Omental fat pad (tissue), 3 donors: ENCODE measurements at regions not wholly inside any gene's neighbourhood (a gene's known extent, or its start where the extent isn't known, plus 50 kb on each side); places are given as distances from the start of the nearest gene placed in this dataset.

Experiments
- ATAC-seq: fragments of 150-250 bp; one replicate; pipeline ENCODE4 v1.9.1; 2016; ENCODE audit warnings: mild to moderate bottlenecking, moderate library complexity; ENCODE audit not compliant: low FRiP score
- DNase-seq: peaks from one replicate; pipeline ENCODE4 v3.0.0-alpha.2; 2019; ENCODE audit warnings: low spot score
- TF ChIP-seq, protein P1 (sequence below), 3 donors: fragments of 450-650 bp; IDR thresholded peaks; one replicate each; pipeline ENCODE4 v1.5.1; 2016 to 2017; ENCODE audit warnings: antibody characterized with exemption in 3 of 3, mild to moderate bottlenecking in 3 of 3, moderate library complexity in 2 of 3

DNA sequence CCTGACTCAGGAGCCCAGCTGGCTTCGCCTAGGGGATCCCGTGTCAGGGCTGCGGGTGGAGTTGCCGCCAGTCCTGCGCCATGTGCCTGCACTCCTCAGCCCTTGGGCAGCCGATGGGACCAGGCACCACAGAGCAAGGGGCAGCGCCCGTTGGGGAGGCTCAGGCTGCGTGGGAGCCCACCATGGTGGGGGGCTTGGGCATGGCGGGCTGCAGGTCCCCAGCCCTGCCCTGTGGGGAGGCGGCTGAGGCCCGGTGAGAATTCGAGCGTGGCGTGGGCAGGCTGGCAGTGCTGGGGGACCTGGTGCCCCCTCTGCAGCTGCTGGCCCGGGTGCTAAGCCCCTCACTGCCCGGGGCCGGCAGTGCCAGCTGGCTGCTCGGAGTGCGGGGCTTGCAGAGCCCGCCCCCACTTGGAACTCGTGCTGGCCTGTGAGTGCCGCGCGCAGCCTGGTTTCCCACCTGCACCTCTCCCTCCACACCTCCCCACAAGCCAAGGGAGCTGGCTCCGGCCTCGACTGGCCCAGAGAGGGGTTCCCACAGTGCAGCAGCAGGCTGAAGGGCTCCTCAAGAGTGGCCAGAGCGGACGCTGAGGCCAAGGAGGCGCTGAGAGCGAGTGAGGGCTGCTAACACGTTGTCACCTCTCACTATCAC, 135.1 kb upstream of the SEL1L start:
- DNase-seq (no peak), ATAC-seq (no peak)
- TF ChIP-seq, protein P1, sequence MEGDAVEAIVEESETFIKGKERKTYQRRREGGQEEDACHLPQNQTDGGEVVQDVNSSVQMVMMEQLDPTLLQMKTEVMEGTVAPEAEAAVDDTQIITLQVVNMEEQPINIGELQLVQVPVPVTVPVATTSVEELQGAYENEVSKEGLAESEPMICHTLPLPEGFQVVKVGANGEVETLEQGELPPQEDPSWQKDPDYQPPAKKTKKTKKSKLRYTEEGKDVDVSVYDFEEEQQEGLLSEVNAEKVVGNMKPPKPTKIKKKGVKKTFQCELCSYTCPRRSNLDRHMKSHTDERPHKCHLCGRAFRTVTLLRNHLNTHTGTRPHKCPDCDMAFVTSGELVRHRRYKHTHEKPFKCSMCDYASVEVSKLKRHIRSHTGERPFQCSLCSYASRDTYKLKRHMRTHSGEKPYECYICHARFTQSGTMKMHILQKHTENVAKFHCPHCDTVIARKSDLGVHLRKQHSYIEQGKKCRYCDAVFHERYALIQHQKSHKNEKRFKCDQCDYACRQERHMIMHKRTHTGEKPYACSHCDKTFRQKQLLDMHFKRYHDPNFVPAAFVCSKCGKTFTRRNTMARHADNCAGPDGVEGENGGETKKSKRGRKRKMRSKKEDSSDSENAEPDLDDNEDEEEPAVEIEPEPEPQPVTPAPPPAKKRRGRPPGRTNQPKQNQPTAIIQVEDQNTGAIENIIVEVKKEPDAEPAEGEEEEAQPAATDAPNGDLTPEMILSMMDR (IDR thresholded peaks at IDR 0.05): no peak

DNA sequence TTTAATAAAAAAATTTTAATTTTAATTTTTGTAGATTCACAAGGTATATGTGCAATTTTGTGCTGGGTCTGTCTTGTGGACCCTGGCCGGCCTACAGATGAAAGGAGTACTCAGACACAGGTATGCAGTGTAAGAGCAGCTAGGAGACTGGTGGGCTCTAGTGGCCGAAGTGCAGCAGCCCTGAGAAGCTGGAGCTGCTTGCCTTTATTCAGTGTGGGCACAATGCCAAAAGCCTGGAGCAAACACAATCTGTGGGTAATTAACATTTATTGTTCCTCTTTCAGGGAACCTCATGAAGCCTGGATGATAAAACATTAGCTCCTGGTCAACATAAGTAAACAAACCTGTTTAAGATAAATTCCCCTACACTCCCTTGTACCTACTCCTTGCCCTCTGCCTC, 135.7 kb upstream of the SEL1L start:
- DNase-seq: no peak
- no peak for ATAC-seq
- TF ChIP-seq, protein P1 (IDR thresholded peaks at IDR 0.05): no peak

DNA sequence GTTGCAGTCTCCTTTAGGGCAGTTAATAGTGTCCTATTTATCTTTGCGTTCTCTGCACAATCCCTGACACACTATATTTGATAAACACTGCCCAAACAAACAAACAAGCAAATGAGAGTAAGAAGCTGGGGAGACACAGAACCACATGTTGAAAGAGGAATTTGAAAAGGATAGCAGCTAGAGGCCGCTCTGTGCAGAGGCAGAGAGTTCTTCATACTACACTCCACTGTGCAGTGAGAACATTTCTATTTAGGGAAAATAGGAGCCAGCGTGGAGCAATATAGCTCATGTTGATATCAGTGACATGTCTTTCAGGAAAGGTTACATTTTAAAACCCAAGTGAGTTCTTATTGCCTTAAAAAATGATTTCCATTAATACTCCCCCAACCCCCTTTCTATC, 140.3 kb upstream of the SEL1L start:
- ATAC-seq: no peak
- TF ChIP-seq, protein P1 (IDR thresholded peaks at IDR 0.05): no peak
- no peak for DNase-seq

DNA sequence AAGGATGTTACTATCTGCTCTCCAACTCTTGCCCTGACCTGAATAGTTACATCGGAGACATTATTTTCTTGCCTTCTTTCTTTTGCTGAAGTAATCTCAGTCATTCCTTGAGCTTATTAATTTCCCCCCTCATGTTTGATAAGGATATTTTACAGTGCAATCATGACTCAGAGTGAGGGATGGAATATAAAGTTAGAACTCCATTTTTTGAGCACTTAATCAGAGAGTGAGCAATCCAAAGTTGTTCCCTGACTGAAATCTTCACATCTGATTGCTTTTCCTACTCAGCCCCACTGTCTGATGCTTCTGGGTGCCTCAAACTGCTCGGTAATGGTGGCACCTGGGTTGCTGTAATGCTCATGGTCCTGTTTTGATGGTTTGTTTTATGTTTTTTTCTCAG, 142.7 kb upstream of the SEL1L start:
- ATAC-seq (peak; percentile 68), DNase-seq (no peak)
- TF ChIP-seq, protein P1 (IDR thresholded peaks at IDR 0.05): no peak

DNA sequence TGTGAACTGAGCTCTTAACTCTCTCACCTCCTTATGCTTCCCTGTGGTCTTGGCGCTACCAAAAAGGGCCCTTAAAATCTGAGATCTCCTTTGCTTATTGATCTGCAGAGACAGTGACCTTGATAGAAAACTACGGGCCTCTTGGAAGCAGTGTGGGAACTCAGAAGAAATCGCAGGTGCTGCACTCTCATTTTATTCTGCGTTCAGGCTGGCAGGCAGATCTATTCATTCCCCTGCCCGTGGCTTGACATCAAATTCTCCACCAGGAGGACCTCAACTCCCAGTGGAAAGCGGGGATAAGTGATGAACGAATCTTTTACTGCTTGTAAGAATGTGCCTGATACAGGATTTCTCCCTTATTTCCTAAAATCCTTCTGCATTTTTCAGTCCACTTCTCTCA, 143.2 kb upstream of the SEL1L start:
- TF ChIP-seq, protein P1 (IDR thresholded peaks at IDR 0.05): no peak
- no peak for ATAC-seq
- no peak for DNase-seq

DNA sequence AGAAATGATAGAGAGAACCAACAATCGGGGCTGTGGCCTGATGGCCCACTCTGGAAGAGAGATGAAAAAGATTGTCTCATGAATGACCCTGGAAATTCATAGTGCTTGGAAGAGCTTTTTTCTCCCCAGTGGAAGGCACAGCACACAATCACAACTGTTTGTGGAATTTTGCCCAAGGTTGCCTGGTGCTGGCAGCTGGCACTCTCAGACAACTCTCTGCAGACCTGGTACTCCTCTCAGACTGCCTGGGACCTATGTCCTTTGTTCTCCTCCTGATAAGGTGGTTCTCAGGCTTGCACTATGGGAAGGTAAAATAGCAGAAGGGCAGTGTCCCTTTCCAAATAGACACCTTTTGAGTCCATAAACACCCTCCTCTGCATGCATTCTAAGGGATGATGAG, 144.1 kb upstream of the SEL1L start:
- TF ChIP-seq, protein P1 (IDR thresholded peaks at IDR 0.05): no peak
- ATAC-seq: no peak
- DNase-seq: no peak

DNA sequence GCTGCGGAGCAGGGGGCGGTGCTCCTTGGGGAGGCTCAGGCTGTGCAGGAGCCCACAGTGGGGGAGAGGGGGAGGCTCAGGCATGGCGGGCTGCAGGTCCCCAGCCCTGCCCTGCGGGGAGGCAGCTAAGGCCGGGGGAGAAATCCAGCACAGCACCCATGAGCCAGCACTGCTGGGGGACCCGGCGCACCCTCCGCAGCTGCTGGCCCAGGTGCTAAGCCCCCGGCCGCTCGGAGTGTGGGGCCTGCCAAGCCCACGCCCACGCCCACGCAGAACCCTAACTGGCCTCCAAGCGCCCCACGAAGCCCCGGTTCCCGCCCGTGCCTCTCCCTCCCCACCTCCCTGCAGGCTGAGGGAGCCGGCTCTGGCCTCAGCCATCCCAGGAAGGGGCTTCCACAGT, 145.6 kb upstream of the SEL1L start:
- ATAC-seq: no peak
- no peak for DNase-seq
- TF ChIP-seq, protein P1 (IDR thresholded peaks at IDR 0.05): no peak
